Gastroesophageal sphincter (tissue), 3 donors: ENCODE measurements at regions not wholly inside any gene's neighbourhood (a gene's known extent, or its start where the extent isn't known, plus 50 kb on each side); places are given as distances from the start of the nearest gene placed in this dataset.

Experiments used
- EP300 ChIP-seq: sonication (generic); formaldehyde crosslinking; IDR thresholded peaks from one replicate; pipeline ENCODE4 v1.6.1; 2017; ENCODE audit warnings: antibody characterized with exemption, mild to moderate bottlenecking
- POLR2AphosphoS5 ChIP-seq: sonication (generic); formaldehyde crosslinking; IDR thresholded peaks from one replicate; pipeline ENCODE4 v1.6.1; 2017; ENCODE audit warnings: antibody characterized with exemption
- TF ChIP-seq, protein P1 (sequence below), 4 experiments: fragments of 200-600 bp in 2 of 4; fragments of 450-650 bp in 2 of 4; sonication (generic) in 1 of 4; IDR thresholded peaks; one replicate each; pipeline ENCODE4 v1.5.1; 2017 to 2019; ENCODE audit warnings: antibody characterized with exemption in 4 of 4, mild to moderate bottlenecking in 2 of 4, moderate library complexity in 2 of 4

GRCh38 chr16:60788631-60789030, 1247.6 kb downstream of the CDH8 start:
- no peak for TF ChIP-seq EP300
- TF ChIP-seq, protein P1, sequence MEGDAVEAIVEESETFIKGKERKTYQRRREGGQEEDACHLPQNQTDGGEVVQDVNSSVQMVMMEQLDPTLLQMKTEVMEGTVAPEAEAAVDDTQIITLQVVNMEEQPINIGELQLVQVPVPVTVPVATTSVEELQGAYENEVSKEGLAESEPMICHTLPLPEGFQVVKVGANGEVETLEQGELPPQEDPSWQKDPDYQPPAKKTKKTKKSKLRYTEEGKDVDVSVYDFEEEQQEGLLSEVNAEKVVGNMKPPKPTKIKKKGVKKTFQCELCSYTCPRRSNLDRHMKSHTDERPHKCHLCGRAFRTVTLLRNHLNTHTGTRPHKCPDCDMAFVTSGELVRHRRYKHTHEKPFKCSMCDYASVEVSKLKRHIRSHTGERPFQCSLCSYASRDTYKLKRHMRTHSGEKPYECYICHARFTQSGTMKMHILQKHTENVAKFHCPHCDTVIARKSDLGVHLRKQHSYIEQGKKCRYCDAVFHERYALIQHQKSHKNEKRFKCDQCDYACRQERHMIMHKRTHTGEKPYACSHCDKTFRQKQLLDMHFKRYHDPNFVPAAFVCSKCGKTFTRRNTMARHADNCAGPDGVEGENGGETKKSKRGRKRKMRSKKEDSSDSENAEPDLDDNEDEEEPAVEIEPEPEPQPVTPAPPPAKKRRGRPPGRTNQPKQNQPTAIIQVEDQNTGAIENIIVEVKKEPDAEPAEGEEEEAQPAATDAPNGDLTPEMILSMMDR (IDR thresholded peaks at IDR 0.05), result no peak
- no peak for TF ChIP-seq POLR2AphosphoS5
